NCI-H526 (cell line): ENCODE measurements at regions not wholly inside any gene's neighbourhood (a gene's known extent, or its start where the extent isn't known, plus 50 kb on each side); places are given as distances from the start of the nearest gene placed in this dataset.

Experiments used
- DNase-seq, 2 experiments: peaks; one replicate each; lab custom pipeline; 2025; lab: John Stamatoyannopoulos, UW

DNA sequence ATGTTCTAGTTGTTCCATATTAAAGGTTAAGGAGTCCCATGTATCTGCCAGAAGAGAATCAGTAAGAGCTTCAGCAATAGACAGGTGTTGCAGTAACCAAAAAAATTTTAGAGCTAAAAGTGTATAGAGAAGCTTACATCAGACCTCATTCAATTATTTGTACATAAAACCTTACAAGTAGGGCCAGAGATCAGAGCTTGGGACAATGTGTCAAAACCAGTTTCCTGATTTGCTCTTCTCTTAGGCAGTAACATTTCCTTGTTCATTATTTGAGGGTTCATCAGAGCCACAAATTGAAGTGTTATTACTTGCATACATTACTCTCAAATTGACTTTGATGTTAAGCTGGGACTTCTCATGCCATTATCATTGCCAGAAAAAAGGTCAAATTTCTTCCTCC, 55.5 kb upstream of the ATXN7L3B start:
- no peak for DNase-seq

DNA sequence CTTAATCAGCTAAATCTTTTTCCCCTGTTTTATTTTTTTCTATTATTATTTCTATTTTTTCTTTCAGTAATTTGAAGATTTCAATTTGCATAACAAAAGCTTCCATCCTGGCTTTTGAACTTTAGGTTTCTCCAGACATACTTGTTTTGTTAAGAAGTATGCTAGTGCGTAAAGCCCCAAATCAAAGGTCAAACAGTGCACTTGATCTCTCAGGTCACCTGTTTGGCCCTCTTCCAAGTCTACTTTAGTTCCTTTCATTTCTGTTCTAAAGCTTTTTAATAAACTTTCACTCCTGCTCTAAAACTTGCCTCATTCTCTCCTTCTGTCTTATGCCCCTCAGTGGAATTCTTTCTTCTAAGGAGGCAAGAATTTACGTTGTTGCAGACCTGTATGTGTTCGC, 54.6 kb upstream of the ATXN7L3B start:
- no peak for DNase-seq
